ENCODE measurements at regions not wholly inside any gene's neighbourhood (a gene's known extent, or its start where the extent isn't known, plus 50 kb on each side); places are given as distances from the start of the nearest gene placed in this dataset.
"Not testable (repeated sequence)": the region's sequence is repeated elsewhere in the genome, so short reads cannot be mapped to it uniquely, and the experiment has no call there.

GRCh38 chr3:181267312-181267711, 277.8 kb upstream of the DNAJC19 start:
- no peak for DNase-seq (ENCODE audit: low read depth, low spot score)

- DNase-seq (ENCODE audit: low read depth, low spot score), result no peak
These were observed 276.3 kb upstream of the DNAJC19 start for GRCh38 chr3:181265750-181266333.

- peak; percentile 20 for DNase-seq (ENCODE audit: low read depth, low spot score)
These were observed 274.9 kb upstream of the DNAJC19 start for GRCh38 chr3:181264486-181264885.

- no peak for DNase-seq (ENCODE audit: low read depth, low spot score)
These were observed 264.3 kb upstream of the DNAJC19 start for GRCh38 chr3:181253796-181254195.

- no peak for DNase-seq (ENCODE audit: low read depth, low spot score)
These were observed 263.1 kb upstream of the DNAJC19 start for GRCh38 chr3:181252631-181253030.

- DNase-seq (ENCODE audit: low read depth, low spot score), result no peak
These were observed 261.2 kb upstream of the DNAJC19 start for GRCh38 chr3:181250714-181251113.

- no peak for DNase-seq (ENCODE audit: low read depth, low spot score)
These were observed 249.9 kb upstream of the DNAJC19 start for GRCh38 chr3:181239441-181239840.

- no peak for DNase-seq (ENCODE audit: low read depth, low spot score)
These were observed 240.7 kb upstream of the DNAJC19 start for GRCh38 chr3:181230258-181230657.

GRCh38 chr3:181213347-181213746, 223.8 kb upstream of the DNAJC19 start:
- DNase-seq (ENCODE audit: low read depth, low spot score), result no peak

GRCh38 chr3:181212271-181212670, 222.7 kb upstream of the DNAJC19 start:
- DNase-seq (ENCODE audit: low read depth, low spot score), result no peak

GRCh38 chr3:181210275-181210674, 220.7 kb upstream of the DNAJC19 start:
- DNase-seq (ENCODE audit: low read depth, low spot score), result peak; percentile 50

GRCh38 chr3:181189556-181189955, 200.0 kb upstream of the DNAJC19 start:
- no peak for DNase-seq (ENCODE audit: low read depth, low spot score)

GRCh38 chr3:181183764-181184163, 194.2 kb upstream of the DNAJC19 start:
- no peak for DNase-seq (ENCODE audit: low read depth, low spot score)

GRCh38 chr3:181183057-181183456, 193.5 kb upstream of the DNAJC19 start:
- DNase-seq (ENCODE audit: low read depth, low spot score), result not testable (repeated sequence)

- DNase-seq (ENCODE audit: low read depth, low spot score), result no peak
These were observed 189.5 kb upstream of the DNAJC19 start for GRCh38 chr3:181178991-181179390.

GRCh38 chr3:181176601-181177000, 187.1 kb upstream of the DNAJC19 start:
- peak; percentile 81 for DNase-seq (ENCODE audit: low read depth, low spot score)

GRCh38 chr3:181174676-181175233, 185.2 kb upstream of the DNAJC19 start:
- no peak for DNase-seq (ENCODE audit: low read depth, low spot score)

- no peak for DNase-seq (ENCODE audit: low read depth, low spot score)
These were observed 184.5 kb upstream of the DNAJC19 start for GRCh38 chr3:181174022-181174421.

GRCh38 chr3:181173227-181173626, 183.7 kb upstream of the DNAJC19 start:
- no peak for DNase-seq (ENCODE audit: low read depth, low spot score)

GRCh38 chr3:181134873-181135272, 145.3 kb upstream of the DNAJC19 start:
- DNase-seq (ENCODE audit: low read depth, low spot score), result no peak

GRCh38 chr3:181133832-181134231, 144.3 kb upstream of the DNAJC19 start:
- no peak for DNase-seq (ENCODE audit: low read depth, low spot score)

GRCh38 chr3:181105646-181106045, 116.1 kb upstream of the DNAJC19 start:
- no peak for DNase-seq (ENCODE audit: low read depth, low spot score)

- DNase-seq (ENCODE audit: low read depth, low spot score), result no peak
These were observed 114.1 kb upstream of the DNAJC19 start for GRCh38 chr3:181103605-181104004.

- DNase-seq (ENCODE audit: low read depth, low spot score), result no peak
These were observed 96.5 kb upstream of the DNAJC19 start for GRCh38 chr3:181086011-181086410.
